NCI-H1092 (cell line): ENCODE measurements at regions not wholly inside any gene's neighbourhood (a gene's known extent, or its start where the extent isn't known, plus 50 kb on each side); places are given as distances from the start of the nearest gene placed in this dataset.

Source experiments
- DNase-seq: peaks from one replicate; lab custom pipeline; 2025; lab: John Stamatoyannopoulos, UW

DNA sequence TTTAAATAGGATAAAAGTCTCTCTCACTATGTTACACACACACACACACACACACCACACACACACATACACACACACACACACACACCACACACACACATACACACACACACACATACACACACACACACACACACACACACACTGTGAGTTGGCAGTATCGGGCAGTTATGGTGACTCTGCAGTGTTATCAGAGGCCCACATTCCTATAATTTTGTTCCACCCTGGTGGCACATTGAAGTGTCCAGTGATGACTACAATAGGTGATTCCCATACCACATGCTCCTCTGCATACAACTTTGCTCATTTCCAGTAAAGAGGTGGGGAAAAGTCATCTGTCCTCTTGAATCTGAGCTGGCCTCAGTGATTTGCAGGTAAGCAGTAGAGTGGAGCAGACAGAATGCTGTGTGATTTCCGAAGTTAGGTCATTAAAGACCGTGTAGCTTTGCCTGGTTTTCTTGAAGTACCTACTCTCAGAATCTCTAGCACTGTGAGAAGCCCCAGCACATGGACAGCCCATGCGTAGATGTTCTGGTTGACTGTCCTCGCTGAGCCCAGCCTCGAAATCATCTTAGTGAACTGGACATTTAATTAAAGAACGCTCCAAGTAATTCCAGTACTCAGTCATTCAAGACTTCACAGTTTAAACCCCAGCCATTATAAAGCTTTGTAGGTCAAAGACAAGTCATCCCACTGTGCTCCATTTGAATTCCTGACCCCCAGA is 836.6 kb upstream of the SOX9 start:
- DNase-seq, result no peak

DNA sequence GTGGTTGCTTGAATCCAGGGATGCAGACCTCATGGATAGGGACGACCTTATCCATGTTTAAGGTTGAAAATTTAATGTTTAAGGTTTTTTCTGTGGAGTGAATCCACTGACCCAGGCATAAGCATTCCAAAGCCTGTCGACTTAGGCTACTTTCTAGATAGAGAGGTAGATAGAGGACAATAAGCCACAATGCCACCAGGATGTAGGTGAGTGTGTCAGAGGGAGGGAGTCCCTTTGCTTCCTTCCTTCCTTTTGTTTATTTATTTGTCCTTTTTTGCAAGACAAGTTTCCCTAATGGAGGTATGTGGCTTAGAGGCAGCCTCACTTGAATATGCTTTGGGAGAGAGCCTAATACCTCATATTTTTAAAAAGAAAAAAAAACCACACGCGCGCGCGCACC is 834.2 kb upstream of the SOX9 start:
- DNase-seq, result no peak

DNA sequence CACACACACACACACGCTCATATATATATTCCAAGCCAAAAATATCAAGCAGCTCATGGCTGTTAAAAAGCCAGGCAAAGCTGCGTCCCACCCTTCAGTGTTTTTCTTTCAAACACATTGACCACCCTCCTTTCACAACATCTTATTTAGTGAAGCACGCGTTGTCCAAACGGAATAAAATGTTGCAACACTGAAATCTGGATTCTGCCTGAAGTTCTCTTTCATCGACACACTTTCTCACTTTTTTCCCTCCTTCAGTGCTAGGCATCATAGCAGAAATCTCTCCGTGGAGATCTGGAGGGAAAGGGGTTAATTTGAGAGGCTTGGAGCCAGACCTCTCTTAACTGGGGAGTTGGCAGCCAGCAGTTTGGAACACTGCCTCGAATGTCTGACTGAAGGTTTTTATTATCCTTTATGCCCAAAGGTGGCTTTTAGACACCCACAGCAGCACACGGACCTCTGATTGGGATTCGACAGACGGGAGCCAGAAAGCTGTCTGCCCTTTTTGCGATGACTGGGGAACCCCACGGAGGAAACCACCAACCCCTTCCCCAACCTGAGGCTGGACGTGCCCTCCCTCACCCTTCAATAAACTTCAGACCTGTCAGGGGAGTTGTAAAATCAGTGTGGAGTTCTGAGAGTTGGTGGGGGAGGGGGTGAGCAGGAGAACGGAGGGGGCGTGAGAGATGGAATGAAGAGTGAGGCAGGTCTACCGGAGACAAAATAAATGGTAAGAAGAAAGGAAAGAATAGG is 833.6 kb upstream of the SOX9 start:
- peak; percentile 85 for DNase-seq

DNA sequence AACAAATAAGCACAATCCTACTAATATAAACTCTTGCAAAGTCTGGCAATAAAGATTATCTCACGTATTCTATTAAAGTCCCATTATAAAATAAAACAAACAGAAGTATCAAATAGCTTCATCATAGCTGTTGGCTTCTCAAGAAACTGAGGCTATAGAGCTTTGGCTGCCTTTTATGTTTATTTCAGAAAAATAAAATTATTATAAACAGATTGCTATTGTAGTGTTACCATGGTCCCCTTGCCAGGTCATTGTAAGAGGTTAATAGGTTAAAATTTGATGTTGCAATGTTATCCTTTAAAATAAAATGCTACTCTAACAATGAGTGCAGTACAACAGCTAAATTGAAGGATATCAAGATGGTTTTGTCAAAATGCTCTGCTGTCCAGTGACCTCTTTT is 828.8 kb upstream of the SOX9 start:
- DNase-seq, result no peak

DNA sequence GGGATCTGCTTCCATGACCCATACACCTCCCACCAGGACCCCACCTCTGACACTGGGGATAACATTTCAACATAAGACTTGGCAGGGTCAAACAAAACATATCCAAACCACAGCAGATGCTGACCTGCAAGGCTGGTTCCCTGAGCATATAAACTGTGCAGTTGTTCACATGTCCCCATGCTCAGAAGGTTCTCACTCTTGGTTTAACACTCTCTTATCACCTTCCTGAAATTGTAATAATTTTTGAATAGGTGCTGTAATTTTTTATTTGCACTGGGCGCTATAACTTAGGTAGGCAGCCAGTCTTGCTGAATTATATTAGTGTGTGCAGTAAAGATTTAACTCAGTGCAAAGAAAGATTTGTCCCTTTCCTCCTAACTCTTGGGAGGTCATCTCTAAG is 824.8 kb upstream of the SOX9 start:
- DNase-seq, result no peak

DNA sequence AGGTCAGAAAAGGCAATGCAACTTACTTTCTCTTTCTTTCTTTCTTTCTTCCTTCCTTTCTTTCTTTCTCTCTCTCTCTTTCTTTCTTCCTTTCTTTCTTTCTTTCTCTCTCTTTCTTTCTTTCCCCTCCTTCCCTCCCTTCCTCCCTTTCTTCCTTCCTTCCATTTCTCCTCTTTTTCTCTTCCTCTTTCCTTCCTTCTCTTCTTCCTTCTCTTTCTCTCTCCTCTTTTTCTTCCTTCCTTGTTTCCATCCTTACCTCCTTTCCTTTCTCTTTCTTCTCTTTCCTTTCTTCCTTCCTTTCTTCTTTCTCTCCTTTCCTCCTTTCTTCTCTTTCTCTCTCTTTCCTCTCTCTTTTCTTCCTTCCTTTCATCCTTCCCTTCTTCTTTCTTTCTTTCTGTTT is 819.8 kb upstream of the SOX9 start:
- DNase-seq, result no peak

DNA sequence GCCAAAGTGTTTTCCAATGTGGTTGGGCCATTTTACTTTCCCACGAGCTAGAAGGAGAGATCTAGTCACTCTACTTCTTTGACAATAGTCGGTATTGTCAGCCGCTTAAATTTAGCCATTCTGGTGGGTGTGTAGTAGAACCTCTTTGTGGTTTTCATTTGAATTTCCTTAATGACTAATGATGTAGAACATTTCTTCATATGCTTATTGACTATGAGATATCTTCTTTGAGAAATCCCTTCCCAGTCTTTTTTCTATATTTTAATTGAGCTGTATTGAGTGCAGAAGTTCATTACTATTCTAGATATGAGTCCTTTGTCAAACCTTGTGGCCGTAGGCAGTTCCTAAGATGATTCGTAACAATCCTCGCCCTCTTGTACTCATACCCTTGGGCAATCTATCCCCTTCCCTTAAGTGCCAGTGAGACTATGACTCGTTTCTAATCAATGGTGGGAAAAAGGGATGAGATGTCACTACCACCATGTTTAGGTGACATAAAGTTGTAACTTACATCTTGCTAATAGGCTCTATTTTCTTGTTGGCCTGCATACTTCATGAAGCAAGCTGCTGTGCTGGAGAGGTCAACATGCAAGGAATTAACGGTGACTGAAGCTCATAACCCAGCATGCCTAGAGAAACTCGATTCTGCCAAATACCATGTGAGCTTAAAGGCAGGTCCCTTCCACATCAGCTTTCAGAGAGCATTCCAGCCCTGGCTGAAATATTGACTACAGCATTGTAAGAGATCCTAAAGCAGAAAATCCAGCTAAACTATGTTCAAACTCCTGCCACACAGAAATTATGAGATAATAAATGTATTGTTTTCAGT is 817.9 kb upstream of the SOX9 start:
- DNase-seq, result no peak

DNA sequence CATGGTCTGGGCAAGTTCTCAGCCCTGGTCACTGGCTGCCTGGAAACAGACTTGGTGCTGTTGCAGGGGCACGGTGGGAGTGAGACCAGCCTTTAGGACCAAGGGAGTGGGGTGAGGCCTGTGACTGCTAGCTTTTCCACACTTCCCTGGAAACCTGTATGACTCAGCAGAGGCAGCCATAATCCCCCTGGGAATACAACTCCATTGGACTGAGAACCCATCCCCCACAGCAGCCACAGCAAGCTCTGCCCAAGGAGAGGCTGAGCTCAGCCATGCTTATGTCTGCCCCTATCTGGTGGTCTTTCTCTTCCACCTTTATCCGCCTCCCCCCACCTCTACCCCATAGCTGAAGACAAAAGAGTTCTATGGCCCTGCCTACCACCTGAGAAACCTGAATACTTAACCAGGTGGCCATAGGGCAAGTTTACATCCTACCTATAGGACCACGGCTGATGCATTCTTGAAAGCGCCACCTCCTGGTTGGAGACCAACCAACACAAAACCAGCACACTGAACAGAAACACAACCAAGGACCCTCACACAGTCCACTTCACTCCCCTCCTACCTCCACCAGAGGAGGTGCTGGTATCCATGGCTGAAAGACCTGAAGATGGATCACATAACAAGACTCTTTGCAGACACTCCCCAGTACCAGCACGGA is 816.2 kb upstream of the SOX9 start:
- no peak for DNase-seq

DNA sequence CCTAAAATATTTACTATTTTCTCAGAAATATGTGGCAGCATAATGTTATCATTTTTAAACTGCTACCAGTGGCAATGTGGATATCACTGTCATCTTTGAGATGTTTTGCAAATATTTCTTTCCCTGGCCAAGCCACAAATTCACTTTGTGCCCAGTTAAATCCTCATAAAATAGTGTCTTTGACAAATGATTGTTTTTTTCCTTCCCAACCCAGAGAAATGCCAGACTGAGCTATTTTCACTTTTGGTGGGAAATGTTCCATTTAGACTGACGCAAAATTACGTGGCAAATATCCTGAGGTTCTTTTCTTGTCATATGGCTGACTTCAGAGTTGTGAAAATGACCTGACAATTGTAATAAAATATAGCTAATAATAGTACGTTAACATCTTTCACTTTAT is 807.0 kb upstream of the SOX9 start:
- DNase-seq, result no peak

DNA sequence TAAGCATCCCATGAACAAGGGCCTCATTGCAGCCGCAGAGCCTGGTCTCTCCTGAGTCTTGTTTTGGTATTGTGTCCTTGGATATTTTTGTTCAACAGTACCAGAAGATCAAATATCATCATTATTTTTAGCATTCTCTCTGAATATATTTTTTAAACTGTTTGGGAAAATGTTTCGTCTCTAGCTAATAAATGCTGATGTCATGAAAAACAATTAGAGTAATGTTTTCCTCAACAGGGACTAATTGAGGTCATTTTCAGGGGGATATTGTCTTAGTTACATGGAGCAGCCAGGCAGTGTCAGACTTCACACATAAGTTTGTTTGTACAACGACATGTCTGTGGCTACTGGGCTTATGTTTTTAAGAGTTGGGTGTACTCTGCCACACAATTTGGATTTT is 805.3 kb upstream of the SOX9 start:
- no peak for DNase-seq

DNA sequence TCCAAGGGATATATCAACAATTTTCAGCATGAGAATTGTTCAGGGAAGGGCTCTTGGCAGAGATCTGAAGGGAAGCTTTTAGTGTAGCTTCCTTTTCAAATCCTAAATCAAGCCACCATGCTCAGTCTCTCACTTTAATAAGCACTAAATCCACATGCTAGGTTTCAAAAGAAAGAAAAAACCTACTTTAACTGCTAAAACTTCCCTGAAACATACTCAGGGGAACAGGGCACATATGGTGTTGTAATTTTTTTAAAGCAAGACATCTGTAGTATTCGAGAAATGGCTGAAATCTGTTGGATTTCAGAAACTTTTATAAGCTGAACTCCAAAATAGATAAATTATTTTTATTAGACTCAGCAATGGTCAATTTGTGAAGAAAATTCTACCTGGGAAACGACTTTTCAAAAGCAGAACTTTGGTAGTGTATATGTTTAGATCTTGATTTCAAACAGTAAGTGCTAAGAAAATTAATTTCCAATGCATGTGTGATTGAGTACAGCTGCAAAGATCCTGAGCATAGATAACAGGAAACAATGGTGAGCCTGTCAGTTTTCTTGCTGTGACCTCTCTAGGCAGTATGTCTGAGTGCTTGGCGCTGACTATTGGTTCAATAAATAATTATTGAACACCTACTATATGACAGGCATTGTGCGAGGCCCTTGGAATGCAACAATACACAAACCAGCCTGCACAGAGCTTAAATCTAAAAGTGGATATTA is 804.5 kb upstream of the SOX9 start:
- DNase-seq, result no peak

DNA sequence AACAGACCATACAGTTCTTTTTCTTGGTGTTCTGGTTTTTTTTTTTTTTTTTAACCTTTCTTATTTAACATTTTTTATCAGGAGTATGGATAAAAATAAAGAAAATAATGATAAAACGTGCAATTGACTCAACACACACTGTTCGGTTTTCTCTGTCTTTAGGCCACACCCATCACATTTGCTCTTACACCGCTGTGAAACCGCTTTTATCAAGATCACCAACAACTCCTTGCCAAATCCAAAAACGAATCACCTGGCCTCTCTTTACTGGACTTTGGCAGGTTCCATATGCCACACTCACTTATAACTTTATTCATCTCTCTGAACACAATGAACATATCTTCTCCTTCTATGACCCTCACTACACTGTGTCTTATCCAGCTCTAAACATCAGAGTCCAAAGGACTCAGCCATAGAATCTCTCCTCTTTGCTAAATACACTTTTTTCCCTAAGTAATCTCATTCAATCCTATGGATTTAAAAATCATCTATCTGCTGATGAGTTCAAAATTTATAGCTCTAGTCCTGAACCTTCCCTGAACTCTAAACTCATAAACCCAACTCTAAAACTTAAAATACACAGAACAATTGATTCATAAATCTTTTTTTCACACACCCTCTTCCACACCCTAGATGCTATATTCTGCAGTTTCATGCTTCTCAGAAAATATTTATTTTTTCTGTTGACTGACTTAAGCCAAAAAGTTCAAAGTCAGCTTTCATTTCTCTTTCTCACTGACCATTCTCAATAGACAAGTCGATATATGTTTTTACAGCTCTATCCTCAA is 800.6 kb upstream of the SOX9 start:
- no peak for DNase-seq

DNA sequence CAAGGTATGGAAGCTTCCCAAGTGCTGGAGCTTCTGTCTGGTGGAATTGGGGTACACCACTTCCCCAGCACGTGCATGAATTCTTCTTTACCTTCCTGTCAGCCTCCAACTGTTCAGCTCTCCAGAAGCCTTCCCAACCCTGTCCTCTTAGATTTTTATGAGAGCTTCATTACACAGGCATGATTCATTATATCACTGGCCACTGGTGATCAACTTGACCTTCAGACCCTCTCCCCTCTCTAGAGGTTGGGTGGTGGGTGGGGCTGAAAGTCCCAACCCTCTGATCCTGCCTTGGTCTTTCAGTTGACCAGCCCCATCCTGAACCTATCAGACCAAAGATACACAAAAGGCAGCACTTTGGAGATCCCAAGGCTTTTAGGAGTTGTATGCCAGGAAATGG is 795.7 kb upstream of the SOX9 start:
- DNase-seq, result no peak

DNA sequence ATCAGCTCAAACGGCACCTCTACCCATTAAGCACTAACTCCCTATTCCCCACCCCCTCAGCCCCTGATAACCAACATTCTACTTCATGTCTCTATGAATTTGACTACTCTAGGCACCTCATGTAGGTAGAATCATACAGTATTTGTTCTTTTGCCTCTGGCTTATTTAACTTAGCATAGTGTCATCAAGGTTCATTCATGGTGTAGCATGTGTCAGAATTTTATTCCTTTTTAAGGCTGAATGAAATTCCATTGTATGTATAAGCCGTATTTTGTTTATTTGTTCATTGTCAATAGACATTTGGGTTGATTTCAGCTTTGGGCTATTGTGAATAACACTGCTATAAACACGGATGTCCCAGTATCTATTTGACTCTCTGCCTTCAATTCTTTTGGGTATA is 794.9 kb upstream of the SOX9 start:
- DNase-seq, result no peak

DNA sequence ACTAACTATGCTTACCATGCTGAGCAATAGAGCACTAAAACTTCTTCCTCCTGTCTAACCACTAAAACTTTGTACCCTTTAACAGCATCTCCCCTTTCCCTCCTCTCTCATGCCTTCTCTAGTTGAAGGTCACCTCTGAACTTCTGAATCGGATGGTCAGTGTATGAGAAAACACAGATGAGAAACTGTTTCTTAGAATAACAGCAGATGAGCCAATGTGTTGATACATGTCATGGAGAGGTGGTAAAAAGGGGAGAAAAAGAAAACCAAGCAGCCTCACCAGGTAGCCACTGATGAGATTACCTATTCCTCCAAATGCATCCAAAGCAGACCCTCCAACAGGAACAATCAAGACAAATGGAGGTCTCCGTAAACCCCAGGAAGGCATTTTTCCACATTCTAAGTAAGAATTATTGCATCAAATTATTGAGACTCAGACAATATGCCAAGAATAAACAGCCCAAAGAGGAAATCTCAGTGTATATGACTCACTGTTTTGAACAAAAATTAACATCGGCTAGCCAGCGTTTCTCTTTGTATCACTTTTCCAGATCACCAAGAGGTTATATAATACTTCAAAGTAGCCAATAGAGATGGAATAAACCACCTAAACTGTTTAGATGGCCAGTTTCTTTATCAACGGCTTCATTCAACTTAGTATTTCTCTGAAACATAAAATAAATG is 793.3 kb upstream of the SOX9 start:
- DNase-seq, result no peak

DNA sequence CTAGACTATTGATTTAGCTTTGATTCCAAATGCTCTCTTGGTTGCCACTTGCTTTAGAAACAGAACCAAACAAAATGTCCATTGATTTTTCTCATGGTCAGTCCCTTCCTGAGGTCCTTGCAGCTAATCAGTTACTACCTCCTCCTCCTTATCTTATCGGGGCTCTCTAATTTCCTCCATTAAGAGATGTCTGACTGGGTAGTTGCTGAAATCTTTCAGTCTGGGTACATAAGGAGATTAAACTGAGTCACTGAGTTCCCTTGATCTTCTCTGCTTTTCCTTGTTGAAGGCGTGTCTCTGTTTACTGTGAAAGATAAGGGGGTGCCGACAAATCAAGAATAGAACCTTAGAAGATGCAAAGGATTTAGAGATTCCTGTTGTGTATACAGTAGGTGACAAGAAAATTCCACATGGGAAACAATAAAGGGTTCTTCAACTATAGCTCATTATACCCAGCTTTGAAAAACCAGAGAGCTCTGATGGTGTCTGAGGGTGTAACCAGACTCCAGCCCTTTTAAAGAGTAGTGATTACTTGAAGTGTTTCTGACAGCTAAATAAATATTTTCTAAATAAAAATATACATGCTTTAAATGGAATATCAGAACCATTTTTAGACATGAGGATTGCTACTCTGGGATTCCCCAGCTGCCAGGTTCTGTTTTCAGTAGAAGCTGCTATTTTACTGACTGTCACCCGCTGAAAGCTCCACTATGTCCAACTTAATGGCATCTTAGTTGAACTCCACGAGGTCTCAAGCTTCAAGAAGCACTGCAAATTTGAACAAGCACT is 791.3 kb upstream of the SOX9 start:
- peak; percentile 34 for DNase-seq

DNA sequence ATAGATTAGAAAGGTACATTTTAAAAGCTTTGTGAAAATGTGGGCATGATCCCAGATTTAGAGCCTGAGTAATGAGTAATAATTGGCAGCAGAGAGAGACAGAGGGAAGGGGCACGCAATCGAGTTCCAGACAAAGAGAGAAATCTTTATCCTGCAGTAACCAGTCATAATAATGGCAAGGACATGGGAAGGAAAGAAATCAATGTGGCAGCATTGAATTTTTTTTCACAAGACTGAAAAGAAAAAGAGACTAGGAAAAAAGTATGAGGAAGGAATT is 790.8 kb upstream of the SOX9 start:
- DNase-seq, result no peak

DNA sequence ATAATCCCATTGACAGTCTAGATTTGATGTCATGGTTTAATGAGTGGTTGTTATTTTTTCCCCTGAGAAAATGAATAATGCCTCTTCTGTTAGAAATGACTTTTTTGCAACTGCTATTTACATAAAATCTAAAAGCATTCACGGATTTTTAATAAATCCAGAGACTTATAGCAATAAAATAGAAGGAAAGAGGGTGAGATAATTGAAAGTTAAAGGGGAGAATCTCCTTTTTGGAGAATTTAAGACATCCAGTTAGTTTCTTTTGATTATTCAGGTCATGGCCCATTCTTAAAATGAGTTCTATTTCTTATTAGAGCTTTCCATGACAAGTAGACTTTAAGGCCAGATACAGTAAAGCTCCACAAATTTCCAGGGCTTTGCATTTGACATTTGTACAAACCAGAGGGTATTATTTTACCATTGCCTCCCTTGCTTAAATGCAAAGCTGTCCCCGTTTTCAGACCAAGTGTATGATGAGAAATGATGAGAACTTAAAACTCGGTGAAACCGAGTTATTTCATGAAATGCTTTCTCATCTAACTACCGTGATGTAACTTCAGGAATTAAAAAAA is 789.0 kb upstream of the SOX9 start:
- DNase-seq, result no peak

DNA sequence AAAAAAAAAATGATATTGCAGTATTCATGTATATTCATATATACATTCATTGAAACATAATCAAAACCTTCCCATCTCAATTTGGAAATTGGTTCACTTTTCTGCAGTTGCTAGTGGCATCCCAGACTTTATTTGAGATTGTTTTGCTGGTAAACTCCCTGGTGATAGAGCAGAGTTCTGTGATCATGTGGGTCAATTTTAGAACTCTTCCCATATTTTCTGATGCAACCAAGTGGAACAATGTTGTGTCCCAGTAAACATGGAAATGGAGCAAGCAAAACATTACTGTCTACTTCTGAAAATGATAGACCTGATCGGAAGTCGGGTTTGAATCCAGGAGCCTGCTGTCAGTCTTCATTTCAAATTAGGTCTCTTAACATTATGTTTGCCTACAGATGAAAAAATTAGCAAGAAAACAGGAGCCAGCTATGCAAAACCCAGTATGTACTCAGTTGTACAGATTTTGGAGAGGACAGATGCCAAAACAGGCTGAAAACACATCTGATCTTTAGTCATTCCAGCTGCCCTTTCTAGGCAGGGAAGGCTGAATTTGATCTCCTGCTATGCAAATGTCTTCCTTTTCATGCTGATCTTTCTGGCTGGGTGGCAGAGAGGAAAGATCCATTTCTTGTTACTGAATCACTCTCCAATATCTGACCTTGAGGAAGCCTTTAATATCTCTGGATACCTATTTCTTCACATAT is 786.6 kb upstream of the SOX9 start:
- no peak for DNase-seq
